ENCODE measurements at regions not wholly inside any gene's neighbourhood (a gene's known extent, or its start where the extent isn't known, plus 50 kb on each side); places are given as distances from the start of the nearest gene placed in this dataset.

- TF ChIP-seq CTCF (conservative IDR thresholded peaks at IDR 0.05 in 1 of 2, IDR thresholded peaks at IDR 0.05 in 1 of 2; ENCODE audit: low read depth in 1 of 2, low read length in 2 of 2) (no peak), EZH2 (IDR thresholded peaks at IDR 0.05; ENCODE audit: low read length, missing control alignments) (no peak)
These were observed 308.9 kb upstream of the POU3F3 start for GRCh38 chr2:104545055-104545454.

All from fibroblast of lung (primary cell).